GM12878 (cell line): ENCODE measurements at regions not wholly inside any gene's neighbourhood (a gene's known extent, or its start where the extent isn't known, plus 50 kb on each side); places are given as distances from the start of the nearest gene placed in this dataset.

ENCODE experiments used
- ATAC-seq: fragments of 200-7000 bp; cut with Tn5 transposase; 3 replicates; pipeline ENCODE4 v1.9.1; 2020; ENCODE audit warnings: mild to moderate bottlenecking, moderate library complexity
- BruUV-seq: library from RNA; stranded (reverse); fragments of 400-500 nt; replicated peaks from 2 replicates; lab custom pipeline; 2021; lab: Mats Ljungman, UMichigan
- CTCF ChIA-PET: fragments of 300-600 bp; sonication (Branson Sonifier 250); formaldehyde crosslinking; extraction: SDS; loops from one replicate; lab custom pipeline; 2021; ENCODE audit warnings: inconsistent platforms; lab: Yijun Ruan, JAX
- POLR2A ChIA-PET: fragments of 350-600 bp; formaldehyde crosslinking; extraction: SDS; loops from one replicate; lab custom pipeline; 2021; ENCODE audit warnings: inconsistent platforms; lab: Charles Lee
- RAD21 ChIA-PET: fragments of 300-600 bp; sonication (Branson Sonifier 250); formaldehyde crosslinking; loops from one replicate; lab custom pipeline; 2023; ENCODE audit warnings: antibody characterized with exemption; ENCODE audit not compliant: unreplicated experiment; lab: Charles Lee
- SMC1A ChIA-PET: fragments of 300-600 bp; sonication (Branson Sonifier 250); formaldehyde crosslinking; loops from one replicate; lab custom pipeline; 2023; ENCODE audit not compliant: unreplicated experiment, uncharacterized antibody; lab: Charles Lee
- DNase-seq: peaks from one replicate; pipeline ENCODE4 v3.0.0-alpha.2; 2011; ENCODE audit warnings: low read depth, low spot score
- FAIRE-seq: peaks from 3 replicates; lab custom pipeline; 2011; peaks lifted over from hg19 to GRCh38; lab: Jason Lieb, UNC
- H2AFZ ChIP-seq: 2 replicates; pipeline ENCODE4 v1.6.0; 2011; ENCODE audit warnings: low read depth, low read length, control low read depth; ENCODE audit not compliant: control insufficient read depth
- H3K27ac ChIP-seq: 2 replicates; pipeline ENCODE4 v1.5.1; 2011; ENCODE audit warnings: control low read depth; ENCODE audit not compliant: control insufficient read depth, insufficient read depth
- H3K27me3 ChIP-seq, 2 experiments: replicated peaks in 1 of 2; 2 replicates each; pipeline versions ENCODE4 v1.6.0 to v1.6.1; 2011; ENCODE audit warnings: low read length in 1 of 2; ENCODE audit not compliant: control insufficient read depth in 2 of 2, insufficient read depth in 2 of 2
- H3K36me3 ChIP-seq, 2 experiments: 2 replicates each; pipeline ENCODE4 v1.5.1; 2011; ENCODE audit warnings: low read length in 1 of 2; ENCODE audit not compliant: control insufficient read depth in 2 of 2, insufficient read depth in 2 of 2
- H3K4me1 ChIP-seq: 2 replicates; pipeline ENCODE4 v1.6.1; 2011; ENCODE audit warnings: mild to moderate bottlenecking, low read length, moderate library complexity, mixed read lengths; ENCODE audit not compliant: control insufficient read depth, insufficient read depth
- H3K4me2 ChIP-seq: 2 replicates; pipeline ENCODE4 v1.6.0; 2011; ENCODE audit warnings: control low read depth; ENCODE audit not compliant: control insufficient read depth, insufficient read depth
- H3K4me3 ChIP-seq: fragments of 200-600 bp; sonication (generic); 2 replicates; pipeline ENCODE4 v1.5.1; 2016
- H3K79me2 ChIP-seq: 2 replicates; pipeline ENCODE4 v1.6.0; 2011; ENCODE audit warnings: low read length; ENCODE audit not compliant: control insufficient read depth, insufficient read depth
- H3K9ac ChIP-seq: 2 replicates; pipeline ENCODE4 v1.8.0; 2011; ENCODE audit warnings: low read length, control low read depth, mixed read lengths; ENCODE audit not compliant: control insufficient read depth, insufficient read depth
- H3K9me3 ChIP-seq: replicated peaks from 3 replicates; pipeline ENCODE4 v1.5.1; 2011; ENCODE audit warnings: mild to moderate bottlenecking, low read length; ENCODE audit not compliant: control insufficient read depth, insufficient read depth
- H4K20me1 ChIP-seq: 2 replicates; pipeline ENCODE4 v1.6.0; 2011; ENCODE audit not compliant: control insufficient read depth, insufficient read depth
- CBFB ChIP-seq: IDR thresholded peaks from 2 replicates; pipeline ENCODE4 v1.6.1; 2016; ENCODE audit warnings: antibody characterized with exemption, low read depth
- DPF2 ChIP-seq: fragments of 450-650 bp; IDR thresholded peaks from 2 replicates; pipeline ENCODE4 v1.6.1; 2017; ENCODE audit warnings: mild to moderate bottlenecking
- HDGF ChIP-seq: fragments of 450-650 bp; IDR thresholded peaks from 2 replicates; pipeline ENCODE4 v1.6.1; 2016; ENCODE audit warnings: antibody characterized with exemption
- MTA3 ChIP-seq: IDR thresholded peaks from 2 replicates; pipeline ENCODE4 v1.6.1; 2012; ENCODE audit warnings: low read length, inconsistent platforms, borderline replicate concordance
- NFIC ChIP-seq: IDR thresholded peaks from 2 replicates; pipeline ENCODE4 v1.6.1; 2012; ENCODE audit warnings: low read depth, mild to moderate bottlenecking, inconsistent platforms, low read length, moderate library complexity
- NR2F1 ChIP-seq: fragments of 450-650 bp; conservative IDR thresholded peaks from 2 replicates; pipeline ENCODE4 v1.6.1; 2017; ENCODE audit warnings: mild to moderate bottlenecking
- RUNX3 ChIP-seq: IDR thresholded peaks from 2 replicates; pipeline ENCODE4 v1.6.1; 2012; ENCODE audit warnings: low read length, inconsistent platforms
- WGBS: methylation state at CpG from one replicate; pipeline ENCODE4 v1.1.6; 2016; ENCODE audit warnings: low lambda C conversion rate; ENCODE audit not compliant: insufficient replicate concordance, insufficient coverage; ENCODE audit errors: missing lambda C conversion rate; 5-methylcytosine and 5-hydroxymethylcytosine counted together
- in situ Hi-C: fragments of 300-500 bp; cut with MboI; formaldehyde crosslinking; loops from 9 replicates; pipeline ENCODE4 v1.14.3; 2018; ENCODE audit warnings: mixed read lengths
- intact Hi-C: fragments of 100-400 bp; cut with micrococcal nuclease; formaldehyde crosslinking; loops from one replicate; pipeline ENCODE4 v1.14.2; 2022; ENCODE audit not compliant: unreplicated experiment
- TF ChIP-seq, protein P1 (sequence below): fragments of 450-650 bp; IDR thresholded peaks from 2 replicates; pipeline ENCODE4 v1.6.1; 2016; ENCODE audit warnings: mild to moderate bottlenecking
- TF ChIP-seq, protein P2 (sequence below): fragments of 450-650 bp; formaldehyde crosslinking; IDR thresholded peaks from 2 replicates; pipeline ENCODE4 v1.4.0; 2022; ENCODE audit warnings: mild to moderate bottlenecking, moderate library complexity

DNA sequence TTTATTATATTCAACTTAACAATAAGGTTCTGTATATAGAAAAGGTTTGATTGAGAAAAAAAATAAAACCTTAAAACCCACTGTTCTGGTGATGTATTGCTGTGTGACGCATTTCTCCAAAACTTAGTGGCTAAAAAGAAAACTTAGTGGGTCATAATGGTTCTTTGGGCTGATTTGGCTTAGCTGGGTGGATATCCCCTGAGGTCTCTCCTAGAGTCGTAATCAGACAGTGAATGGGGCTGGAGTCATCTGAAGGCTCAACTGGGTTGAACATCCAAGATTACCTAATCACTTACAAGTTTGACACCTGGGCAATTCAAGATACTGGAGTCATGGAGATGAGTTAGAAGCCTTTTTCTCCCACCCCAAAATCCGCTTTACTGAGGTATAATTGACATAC lies 111.6 kb upstream of the TBL1XR1 start:
- Histone ChIP-seq H3K36me3 (no peaks in the 10 kb centered on the region), H4K20me1 (no peaks in the 10 kb centered on the region), H3K79me2 (no peaks in the 10 kb centered on the region), H2AFZ (no peak overlapping the region), H3K4me2 (no peak overlapping the region), H3K27ac (no peak overlapping the region), H3K9ac (no peak overlapping the region), H3K27me3 (no peaks in the 10 kb centered on the region), H3K4me3 (no peak overlapping the region), H3K9me3 (peaks cover 3% of the 10 kb centered on the region; the same call in 2 of the 3 replicates), H3K4me1 (no peaks in the 10 kb centered on the region)
- ChIA-PET RAD21 (no interaction called here), SMC1A (no interaction called here), CTCF (no interaction called here), POLR2A (no interaction called here)
- TF ChIP-seq NR2F1 (no peak), DPF2 (no peak), CBFB (no peak), MTA3 (no peak), RUNX3 (no peak), HDGF (no peak), NFIC (no peak)
- TF ChIP-seq, protein P1, sequence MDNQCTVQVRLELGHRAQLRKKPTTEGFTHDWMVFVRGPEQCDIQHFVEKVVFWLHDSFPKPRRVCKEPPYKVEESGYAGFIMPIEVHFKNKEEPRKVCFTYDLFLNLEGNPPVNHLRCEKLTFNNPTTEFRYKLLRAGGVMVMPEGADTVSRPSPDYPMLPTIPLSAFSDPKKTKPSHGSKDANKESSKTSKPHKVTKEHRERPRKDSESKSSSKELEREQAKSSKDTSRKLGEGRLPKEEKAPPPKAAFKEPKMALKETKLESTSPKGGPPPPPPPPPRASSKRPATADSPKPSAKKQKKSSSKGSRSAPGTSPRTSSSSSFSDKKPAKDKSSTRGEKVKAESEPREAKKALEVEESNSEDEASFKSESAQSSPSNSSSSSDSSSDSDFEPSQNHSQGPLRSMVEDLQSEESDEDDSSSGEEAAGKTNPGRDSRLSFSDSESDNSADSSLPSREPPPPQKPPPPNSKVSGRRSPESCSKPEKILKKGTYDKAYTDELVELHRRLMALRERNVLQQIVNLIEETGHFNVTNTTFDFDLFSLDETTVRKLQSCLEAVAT = no peak
- TF ChIP-seq, protein P2, sequence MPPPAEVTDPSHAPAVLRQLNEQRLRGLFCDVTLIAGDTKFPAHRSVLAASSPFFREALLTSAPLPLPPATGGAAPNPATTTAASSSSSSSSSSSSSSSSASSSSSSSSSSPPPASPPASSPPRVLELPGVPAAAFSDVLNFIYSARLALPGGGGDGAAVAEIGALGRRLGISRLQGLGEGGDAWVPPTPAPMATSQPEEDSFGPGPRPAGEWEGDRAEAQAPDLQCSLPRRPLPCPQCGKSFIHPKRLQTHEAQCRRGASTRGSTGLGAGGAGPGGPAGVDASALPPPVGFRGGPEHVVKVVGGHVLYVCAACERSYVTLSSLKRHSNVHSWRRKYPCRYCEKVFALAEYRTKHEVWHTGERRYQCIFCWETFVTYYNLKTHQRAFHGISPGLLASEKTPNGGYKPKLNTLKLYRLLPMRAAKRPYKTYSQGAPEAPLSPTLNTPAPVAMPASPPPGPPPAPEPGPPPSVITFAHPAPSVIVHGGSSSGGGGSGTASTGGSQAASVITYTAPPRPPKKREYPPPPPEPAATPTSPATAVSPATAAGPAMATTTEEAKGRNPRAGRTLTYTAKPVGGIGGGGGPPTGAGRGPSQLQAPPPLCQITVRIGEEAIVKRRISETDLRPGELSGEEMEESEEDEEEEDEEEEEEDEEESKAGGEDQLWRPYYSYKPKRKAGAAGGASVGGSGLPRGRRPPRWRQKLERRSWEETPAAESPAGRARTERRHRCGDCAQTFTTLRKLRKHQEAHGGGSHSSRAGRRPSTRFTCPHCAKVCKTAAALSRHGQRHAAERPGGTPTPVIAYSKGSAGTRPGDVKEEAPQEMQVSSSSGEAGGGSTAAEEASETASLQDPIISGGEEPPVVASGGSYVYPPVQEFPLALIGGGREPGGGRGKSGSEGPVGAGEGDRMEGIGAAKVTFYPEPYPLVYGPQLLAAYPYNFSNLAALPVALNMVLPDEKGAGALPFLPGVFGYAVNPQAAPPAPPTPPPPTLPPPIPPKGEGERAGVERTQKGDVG = no peak
- in situ Hi-C loops = no loop called here
- intact Hi-C loops = no loop called here
- no peak for DNase-seq
- no peak for FAIRE-seq
- no peak for ATAC-seq
- no TSS peak for BruUV-seq
- 35% methylated on average over 3 of the region's 3 CpGs for WGBS
